ENCODE measurements at regions not wholly inside any gene's neighbourhood (a gene's known extent, or its start where the extent isn't known, plus 50 kb on each side); places are given as distances from the start of the nearest gene placed in this dataset.

DNA sequence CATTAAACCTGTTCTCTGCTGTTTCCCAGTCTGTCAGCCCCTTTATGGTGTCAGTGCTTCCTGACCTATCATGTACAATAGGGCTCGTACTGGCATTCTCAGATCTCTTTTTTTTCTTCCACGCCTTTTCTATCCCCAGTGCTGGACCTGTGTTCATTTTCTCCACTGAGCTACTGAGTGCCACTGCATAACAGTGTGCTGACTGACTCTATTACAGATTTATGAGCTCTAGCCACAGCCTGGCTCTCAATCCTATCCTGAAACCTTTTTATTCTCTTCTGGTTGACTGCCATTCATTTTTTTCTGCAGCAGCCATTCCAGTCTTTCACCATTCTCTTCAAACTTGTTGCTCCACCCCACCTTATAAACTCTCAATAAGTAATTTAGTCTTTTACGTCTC lies 59.6 kb upstream of the MACF1 start:
- TF ChIP-seq POLR2A (IDR thresholded peaks at IDR 0.05): no peak
- TF ChIP-seq, protein P1, sequence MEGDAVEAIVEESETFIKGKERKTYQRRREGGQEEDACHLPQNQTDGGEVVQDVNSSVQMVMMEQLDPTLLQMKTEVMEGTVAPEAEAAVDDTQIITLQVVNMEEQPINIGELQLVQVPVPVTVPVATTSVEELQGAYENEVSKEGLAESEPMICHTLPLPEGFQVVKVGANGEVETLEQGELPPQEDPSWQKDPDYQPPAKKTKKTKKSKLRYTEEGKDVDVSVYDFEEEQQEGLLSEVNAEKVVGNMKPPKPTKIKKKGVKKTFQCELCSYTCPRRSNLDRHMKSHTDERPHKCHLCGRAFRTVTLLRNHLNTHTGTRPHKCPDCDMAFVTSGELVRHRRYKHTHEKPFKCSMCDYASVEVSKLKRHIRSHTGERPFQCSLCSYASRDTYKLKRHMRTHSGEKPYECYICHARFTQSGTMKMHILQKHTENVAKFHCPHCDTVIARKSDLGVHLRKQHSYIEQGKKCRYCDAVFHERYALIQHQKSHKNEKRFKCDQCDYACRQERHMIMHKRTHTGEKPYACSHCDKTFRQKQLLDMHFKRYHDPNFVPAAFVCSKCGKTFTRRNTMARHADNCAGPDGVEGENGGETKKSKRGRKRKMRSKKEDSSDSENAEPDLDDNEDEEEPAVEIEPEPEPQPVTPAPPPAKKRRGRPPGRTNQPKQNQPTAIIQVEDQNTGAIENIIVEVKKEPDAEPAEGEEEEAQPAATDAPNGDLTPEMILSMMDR (IDR thresholded peaks at IDR 0.05): no peak
